ENCODE measurements at regions not wholly inside any gene's neighbourhood (a gene's known extent, or its start where the extent isn't known, plus 50 kb on each side); places are given as distances from the start of the nearest gene placed in this dataset.

DNA sequence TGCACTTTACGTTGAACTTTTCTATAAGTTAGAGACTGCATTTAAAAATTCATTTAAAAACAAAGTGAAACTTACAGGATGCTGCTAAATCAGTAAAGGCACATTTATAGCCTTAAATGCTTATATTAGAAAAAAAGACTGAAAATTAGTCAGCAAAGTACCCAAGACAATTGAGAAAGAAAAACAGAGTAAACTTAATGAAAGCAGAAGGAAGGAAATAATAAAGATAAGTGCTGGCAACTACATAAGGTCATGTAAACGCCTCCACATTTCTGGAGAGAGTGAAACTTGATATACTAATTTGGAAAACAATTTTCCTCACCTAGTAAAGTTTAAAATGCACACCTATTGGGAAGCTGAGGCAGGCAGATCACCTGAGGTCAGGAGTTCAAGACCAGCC lies 58.2 kb upstream of the ACAN start:
- TF ChIP-seq POLR2A (IDR thresholded peaks at IDR 0.05) (no peak), POLR2AphosphoS5 (IDR thresholded peaks at IDR 0.05) (no peak)
- TF ChIP-seq, protein P1, sequence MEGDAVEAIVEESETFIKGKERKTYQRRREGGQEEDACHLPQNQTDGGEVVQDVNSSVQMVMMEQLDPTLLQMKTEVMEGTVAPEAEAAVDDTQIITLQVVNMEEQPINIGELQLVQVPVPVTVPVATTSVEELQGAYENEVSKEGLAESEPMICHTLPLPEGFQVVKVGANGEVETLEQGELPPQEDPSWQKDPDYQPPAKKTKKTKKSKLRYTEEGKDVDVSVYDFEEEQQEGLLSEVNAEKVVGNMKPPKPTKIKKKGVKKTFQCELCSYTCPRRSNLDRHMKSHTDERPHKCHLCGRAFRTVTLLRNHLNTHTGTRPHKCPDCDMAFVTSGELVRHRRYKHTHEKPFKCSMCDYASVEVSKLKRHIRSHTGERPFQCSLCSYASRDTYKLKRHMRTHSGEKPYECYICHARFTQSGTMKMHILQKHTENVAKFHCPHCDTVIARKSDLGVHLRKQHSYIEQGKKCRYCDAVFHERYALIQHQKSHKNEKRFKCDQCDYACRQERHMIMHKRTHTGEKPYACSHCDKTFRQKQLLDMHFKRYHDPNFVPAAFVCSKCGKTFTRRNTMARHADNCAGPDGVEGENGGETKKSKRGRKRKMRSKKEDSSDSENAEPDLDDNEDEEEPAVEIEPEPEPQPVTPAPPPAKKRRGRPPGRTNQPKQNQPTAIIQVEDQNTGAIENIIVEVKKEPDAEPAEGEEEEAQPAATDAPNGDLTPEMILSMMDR (IDR thresholded peaks at IDR 0.05), result no peak

All from suprapubic skin (tissue), 4 donors.